H1 (cell line): ENCODE measurements at regions not wholly inside any gene's neighbourhood (a gene's known extent, or its start where the extent isn't known, plus 50 kb on each side); places are given as distances from the start of the nearest gene placed in this dataset.

Experiments
- CHD7 ChIP-seq: fragments of 300-600 bp; sonication (generic); IDR thresholded peaks from 2 replicates; pipeline ENCODE4 v1.7.1; 2012; ENCODE audit warnings: low read length, moderate library complexity, mild to moderate bottlenecking, inconsistent platforms; ENCODE audit not compliant: insufficient replicate concordance
- CTCF ChIP-seq, 3 experiments: IDR thresholded peaks; 1 replicate in 2 of 3; 2 replicates in 1 of 3; pipeline versions ENCODE4 v1.5.1 to v1.6.1; 2011; ENCODE audit warnings: low read length in 3 of 3, mild to moderate bottlenecking in 3 of 3, inconsistent platforms in 2 of 3, low read depth in 1 of 3, moderate library complexity in 1 of 3; ENCODE audit not compliant: insufficient read depth in 1 of 3; ENCODE audit errors: control extremely low read depth in 1 of 3
- HDAC2 ChIP-seq, 2 experiments: fragments of 300-600 bp in 1 of 2; sonication (generic) in 1 of 2; IDR thresholded peaks; 2 replicates each; pipeline ENCODE4 v1.6.1; 2011 to 2012; ENCODE audit warnings: low read depth in 2 of 2, low read length in 2 of 2, mild to moderate bottlenecking in 2 of 2, moderate library complexity in 2 of 2, borderline replicate concordance in 1 of 2, inconsistent platforms in 1 of 2
- YY1 ChIP-seq: IDR thresholded peaks from 2 replicates; pipeline ENCODE4 v1.6.1; 2011; ENCODE audit warnings: low read depth, mild to moderate bottlenecking, low read length
- ZNF274 ChIP-seq: IDR thresholded peaks from 2 replicates; pipeline ENCODE4 v1.7.0; 2012; ENCODE audit warnings: low read length, borderline replicate concordance; ENCODE audit errors: extremely low read depth

- TF ChIP-seq CHD7, result no peak
- no peak for TF ChIP-seq CTCF (IDR thresholded peaks at IDR 0.05; ENCODE audit: control extremely low read depth in 1 of 3, insufficient read depth in 1 of 3, low read depth in 1 of 3, low read length in 3 of 3)
- no peak for TF ChIP-seq HDAC2 (IDR thresholded peaks at IDR 0.05; ENCODE audit: borderline replicate concordance in 1 of 2, low read depth in 2 of 2, low read length in 2 of 2)
- TF ChIP-seq YY1, result no peak
- no peak for TF ChIP-seq ZNF274
These were observed 1276.7 kb upstream of the PRMT6 start (continued) for GRCh38 chr1:105779727-105780126.
